ENCODE measurements at regions not wholly inside any gene's neighbourhood (a gene's known extent, or its start where the extent isn't known, plus 50 kb on each side); places are given as distances from the start of the nearest gene placed in this dataset.

GRCh38 chr18:29161429-29161828, 984.5 kb upstream of the CDH2 start:
- ChIA-PET POLR2A (no interaction called here), CTCF (no interaction called here)
- no peaks in the 10 kb centered on the region for H3K36me3 Mint-ChIP-seq (ENCODE audit: insufficient read depth, unreplicated experiment)
- no peaks in the 10 kb centered on the region for H3K27me3 ChIP-seq (replicated peaks; ENCODE audit: control insufficient read depth, insufficient read depth, low read length)
- H3K27ac Mint-ChIP-seq (ENCODE audit: unreplicated experiment) = no peak overlapping the region
- H3K27me3 Mint-ChIP-seq (ENCODE audit: insufficient read depth, unreplicated experiment) = no peaks in the 10 kb centered on the region
- no peaks in the 10 kb centered on the region for H3K36me3 ChIP-seq (ENCODE audit: control insufficient read depth, insufficient read depth, low read length)
- H3K9me3 ChIP-seq = no peaks in the 10 kb centered on the region
- no peak for DNase-seq
- H3K4me3 ChIP-seq (ENCODE audit: low read depth, low read length) = no peak overlapping the region
- no peak for TF ChIP-seq CTCF (IDR thresholded peaks at IDR 0.05; ENCODE audit: insufficient read depth in 1 of 2, low read depth in 1 of 2, low read length in 1 of 2, severe bottlenecking in 1 of 2, unreplicated experiment in 1 of 2)
- BruUV-seq (replicated peaks) = no TSS peak
- H3K4me1 Mint-ChIP-seq (ENCODE audit: low read depth, unreplicated experiment) = peaks cover 6% of the 10 kb centered on the region
- no peaks in the 10 kb centered on the region for H3K4me1 ChIP-seq
- H3K9me3 Mint-ChIP-seq (ENCODE audit: unreplicated experiment) = no peaks in the 10 kb centered on the region
- no peak overlapping the region for H3K4me3 Mint-ChIP-seq (ENCODE audit: unreplicated experiment)
- intact Hi-C loops (cut with micrococcal nuclease; ENCODE audit: unreplicated experiment) = no loop called here

DNA sequence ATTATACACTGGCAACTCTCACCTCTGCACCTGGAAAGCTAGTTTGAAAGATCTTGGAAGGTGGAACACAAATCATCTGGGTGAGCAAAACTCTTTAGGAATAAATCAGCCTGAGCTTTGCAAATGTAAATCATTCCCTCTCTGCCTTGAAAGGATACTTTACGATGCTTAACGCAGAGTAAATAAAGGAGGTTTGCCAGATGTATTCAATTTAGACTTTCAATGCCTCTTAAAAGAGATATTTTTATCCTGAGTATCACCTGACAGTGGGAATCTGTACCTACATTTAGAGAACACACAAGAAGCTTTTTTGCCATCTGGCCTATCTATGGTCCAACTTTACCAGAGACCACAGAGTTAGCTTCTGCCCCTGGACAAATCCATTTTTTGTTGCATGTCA, 983.2 kb upstream of the CDH2 start:
- no peaks in the 10 kb centered on the region for H3K36me3 ChIP-seq (ENCODE audit: control insufficient read depth, insufficient read depth, low read length)
- no peak for TF ChIP-seq CTCF (IDR thresholded peaks at IDR 0.05; ENCODE audit: insufficient read depth in 1 of 2, low read depth in 1 of 2, low read length in 1 of 2, severe bottlenecking in 1 of 2, unreplicated experiment in 1 of 2)
- no peak overlapping the region for H3K4me3 ChIP-seq (ENCODE audit: low read depth, low read length)
- ChIA-PET POLR2A (no interaction called here), CTCF (no interaction called here)
- intact Hi-C loops (cut with micrococcal nuclease; ENCODE audit: unreplicated experiment) = no loop called here
- no peak overlapping the region for H3K27ac Mint-ChIP-seq (ENCODE audit: unreplicated experiment)
- H3K27me3 Mint-ChIP-seq (ENCODE audit: insufficient read depth, unreplicated experiment) = no peaks in the 10 kb centered on the region
- no TSS peak for BruUV-seq (replicated peaks)
- H3K4me3 Mint-ChIP-seq (ENCODE audit: unreplicated experiment) = no peak overlapping the region
- H3K36me3 Mint-ChIP-seq (ENCODE audit: insufficient read depth, unreplicated experiment) = no peaks in the 10 kb centered on the region
- H3K4me1 Mint-ChIP-seq (ENCODE audit: low read depth, unreplicated experiment) = peaks cover 6% of the 10 kb centered on the region
- no peak for DNase-seq
- H3K9me3 Mint-ChIP-seq (ENCODE audit: unreplicated experiment) = no peaks in the 10 kb centered on the region
- H3K9me3 ChIP-seq = no peaks in the 10 kb centered on the region
- no peaks in the 10 kb centered on the region for H3K27me3 ChIP-seq (replicated peaks; ENCODE audit: control insufficient read depth, insufficient read depth, low read length)
- no peaks in the 10 kb centered on the region for H3K4me1 ChIP-seq

GRCh38 chr18:29157905-29158304, 981.0 kb upstream of the CDH2 start:
- H3K4me3 ChIP-seq (ENCODE audit: low read depth, low read length) = no peak overlapping the region
- BruUV-seq (replicated peaks) = no TSS peak

More at GRCh38 chr18:29157905-29158304, 981.0 kb upstream of the CDH2 start:
- Mint-ChIP-seq H3K9me3 (ENCODE audit: unreplicated experiment) (no peaks in the 10 kb centered on the region), H3K36me3 (ENCODE audit: insufficient read depth, unreplicated experiment) (peaks cover 4% of the 10 kb centered on the region), H3K27ac (ENCODE audit: unreplicated experiment) (no peak overlapping the region), H3K27me3 (ENCODE audit: insufficient read depth, unreplicated experiment) (no peaks in the 10 kb centered on the region), H3K4me3 (ENCODE audit: unreplicated experiment) (no peak overlapping the region), H3K4me1 (ENCODE audit: low read depth, unreplicated experiment) (peaks cover 6% of the 10 kb centered on the region)
- no peak for TF ChIP-seq CTCF (IDR thresholded peaks at IDR 0.05; ENCODE audit: insufficient read depth in 1 of 2, low read depth in 1 of 2, low read length in 1 of 2, severe bottlenecking in 1 of 2, unreplicated experiment in 1 of 2)
- intact Hi-C loops (cut with micrococcal nuclease; ENCODE audit: unreplicated experiment) = no loop called here
- DNase-seq = no peak
- Histone ChIP-seq H3K9me3 (no peaks in the 10 kb centered on the region), H3K36me3 (ENCODE audit: control insufficient read depth, insufficient read depth, low read length) (no peaks in the 10 kb centered on the region), H3K27me3 (replicated peaks; ENCODE audit: control insufficient read depth, insufficient read depth, low read length) (no peaks in the 10 kb centered on the region), H3K4me1 (no peaks in the 10 kb centered on the region)
- CTCF ChIA-PET = no interaction called here
- POLR2A ChIA-PET = no interaction called here
